OCI-LY3 (cell line): ENCODE measurements at regions not wholly inside any gene's neighbourhood (a gene's known extent, or its start where the extent isn't known, plus 50 kb on each side); places are given as distances from the start of the nearest gene placed in this dataset.

ENCODE experiments used
- EZH2phosphoT487 ChIP-seq: fragments of 200-600 bp; shearing (Covaris generic); IDR thresholded peaks from 2 replicates; pipeline ENCODE4 v1.6.1; 2018; ENCODE audit warnings: antibody characterized with exemption, mixed run types, low read depth
- TF ChIP-seq, protein P1 (sequence below): fragments of 200-600, 300-600 bp; sonication (generic); IDR thresholded peaks from 2 replicates; pipeline ENCODE4 v1.5.1; 2014; ENCODE audit warnings: antibody characterized with exemption, low read length, low read depth

DNA sequence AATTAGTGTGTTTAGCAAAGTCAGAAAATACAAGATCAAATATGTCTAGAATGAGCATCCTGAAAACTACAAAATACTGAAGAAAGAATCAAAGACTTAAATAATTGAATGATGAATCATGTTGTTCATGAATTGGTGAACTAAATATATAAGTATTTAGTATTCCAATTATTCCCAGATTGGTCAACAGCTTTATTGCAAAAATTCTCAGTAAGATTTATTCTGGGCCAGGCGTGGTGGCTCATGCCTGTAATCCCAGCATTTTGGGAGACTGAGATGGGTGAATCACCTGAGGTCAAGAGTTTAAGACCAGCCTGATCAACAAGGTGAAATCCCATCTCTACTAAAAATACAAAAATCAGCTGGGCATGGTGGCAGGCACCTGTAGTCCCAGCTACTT, 250.0 kb upstream of the NECTIN3 start:
- TF ChIP-seq, protein P1, sequence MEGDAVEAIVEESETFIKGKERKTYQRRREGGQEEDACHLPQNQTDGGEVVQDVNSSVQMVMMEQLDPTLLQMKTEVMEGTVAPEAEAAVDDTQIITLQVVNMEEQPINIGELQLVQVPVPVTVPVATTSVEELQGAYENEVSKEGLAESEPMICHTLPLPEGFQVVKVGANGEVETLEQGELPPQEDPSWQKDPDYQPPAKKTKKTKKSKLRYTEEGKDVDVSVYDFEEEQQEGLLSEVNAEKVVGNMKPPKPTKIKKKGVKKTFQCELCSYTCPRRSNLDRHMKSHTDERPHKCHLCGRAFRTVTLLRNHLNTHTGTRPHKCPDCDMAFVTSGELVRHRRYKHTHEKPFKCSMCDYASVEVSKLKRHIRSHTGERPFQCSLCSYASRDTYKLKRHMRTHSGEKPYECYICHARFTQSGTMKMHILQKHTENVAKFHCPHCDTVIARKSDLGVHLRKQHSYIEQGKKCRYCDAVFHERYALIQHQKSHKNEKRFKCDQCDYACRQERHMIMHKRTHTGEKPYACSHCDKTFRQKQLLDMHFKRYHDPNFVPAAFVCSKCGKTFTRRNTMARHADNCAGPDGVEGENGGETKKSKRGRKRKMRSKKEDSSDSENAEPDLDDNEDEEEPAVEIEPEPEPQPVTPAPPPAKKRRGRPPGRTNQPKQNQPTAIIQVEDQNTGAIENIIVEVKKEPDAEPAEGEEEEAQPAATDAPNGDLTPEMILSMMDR = no peak
- TF ChIP-seq EZH2phosphoT487 = no peak
